A549 (cell line): ENCODE measurements at regions not wholly inside any gene's neighbourhood (a gene's known extent, or its start where the extent isn't known, plus 50 kb on each side); places are given as distances from the start of the nearest gene placed in this dataset.

ENCODE experiments used
- ATAC-seq, 2 experiments: fragments of 200-7000 bp in 1 of 2; fragments of >200 bp in 1 of 2; cut with Nextera tagmentation in 1 of 2; cut with Tn5 transposase in 1 of 2; 3 replicates each; pipeline versions ENCODE4 v1.8.0 to v1.9.1; 2018 to 2020; ENCODE audit warnings: mild to moderate bottlenecking in 1 of 2, moderate library complexity in 1 of 2
- CTCF ChIA-PET: fragments of 300-600 bp; sonication (Branson Sonifier 250); formaldehyde crosslinking; extraction: SDS; loops from one replicate; lab custom pipeline; 2021; ENCODE audit warnings: antibody characterized with exemption, inconsistent platforms; lab: Yijun Ruan, JAX
- POLR2A ChIA-PET: fragments of 350-600 bp; formaldehyde crosslinking; extraction: SDS; loops from one replicate; lab custom pipeline; 2021; ENCODE audit warnings: antibody characterized with exemption, inconsistent platforms; lab: Yijun Ruan, JAX
- DNase-seq, 2 experiments: peaks; one replicate each; pipeline versions ENCODE4 v3.0.0 to v3.0.0-alpha.2; 2011 to 2016; ENCODE audit warnings: low read depth in 1 of 2, low spot score in 1 of 2
- FAIRE-seq: peaks from 2 replicates; lab custom pipeline; 2011; peaks lifted over from hg19 to GRCh38; lab: Jason Lieb, UNC
- H3K27ac ChIP-seq, 2 experiments: fragments of >200 bp; sonication (Bioruptor Twin); formaldehyde crosslinking; 3 replicates each; pipeline ENCODE4 v1.5.1; 2016 to 2017
- H3K4me1 ChIP-seq: fragments of >200 bp; sonication (Bioruptor Twin); formaldehyde crosslinking; 3 replicates; pipeline ENCODE4 v1.6.1; 2016
- H3K4me2 ChIP-seq: fragments of >200 bp; sonication (Bioruptor Twin); formaldehyde crosslinking; 3 replicates; pipeline ENCODE4 v1.6.1; 2016
- H3K4me3 ChIP-seq: fragments of >200 bp; sonication (Bioruptor Twin); formaldehyde crosslinking; 3 replicates; pipeline ENCODE4 v1.5.1; 2016
- H3K9me3 ChIP-seq: fragments of >200 bp; sonication (Bioruptor Twin); formaldehyde crosslinking; 3 replicates; pipeline ENCODE4 v1.6.1; 2016
- BCL3 ChIP-seq: fragments of >200 bp; sonication (Bioruptor Twin); formaldehyde crosslinking; IDR thresholded peaks from 3 replicates; pipeline ENCODE4 v1.6.1; 2016
- BHLHE40 ChIP-seq: IDR thresholded peaks from 2 replicates; pipeline ENCODE4 v1.6.1; 2012; ENCODE audit warnings: low read depth, low read length, inconsistent platforms
- CBX8 ChIP-seq: fragments of 200-600 bp; sonication (generic); IDR thresholded peaks from 2 replicates; pipeline ENCODE4 v1.6.1; 2016
- CEBPB ChIP-seq, 2 experiments: fragments of >200 bp in 1 of 2; sonication (Bioruptor Twin) in 1 of 2; formaldehyde crosslinking in 1 of 2; IDR thresholded peaks; 2 replicates each; pipeline ENCODE4 v1.6.1; 2012 to 2016
- CHD2 ChIP-seq: fragments of 150-350 bp; IDR thresholded peaks from 2 replicates; pipeline ENCODE4 v1.6.1; 2014; ENCODE audit warnings: low read length; ENCODE audit not compliant: partially characterized antibody
- ELK1 ChIP-seq: fragments of 150-350 bp; IDR thresholded peaks from 2 replicates; pipeline ENCODE4 v1.6.1; 2014; ENCODE audit warnings: low read depth, mild to moderate bottlenecking, low read length
- ESRRA ChIP-seq: fragments of 150-350 bp; IDR thresholded peaks from 2 replicates; pipeline ENCODE4 v1.6.1; 2014; ENCODE audit warnings: mild to moderate bottlenecking, low read length, borderline replicate concordance
- FOSB ChIP-seq: fragments of 250-450 bp; sonication (Bioruptor Pico); IDR thresholded peaks from 2 replicates; pipeline ENCODE4 v1.5.0; 2020; ENCODE audit warnings: mild to moderate bottlenecking, moderate library complexity
- FOSL2 ChIP-seq, 2 experiments: fragments of 450-650 bp in 1 of 2; fragments of >200 bp in 1 of 2; sonication (Bioruptor Twin) in 1 of 2; formaldehyde crosslinking; IDR thresholded peaks; 2 replicates each; pipeline versions ENCODE4 v1.5.0 to v1.6.1; 2016 to 2020; ENCODE audit warnings: mild to moderate bottlenecking in 1 of 2, moderate library complexity in 1 of 2
- FOXS1 ChIP-seq: fragments of 250-450 bp; sonication (Bioruptor Pico); IDR thresholded peaks from 2 replicates; pipeline ENCODE4 v1.5.0; 2020; ENCODE audit warnings: mild to moderate bottlenecking, moderate library complexity
- HES2 ChIP-seq: fragments of >200 bp; sonication (Bioruptor Twin); formaldehyde crosslinking; IDR thresholded peaks from 2 replicates; pipeline ENCODE4 v1.6.1; 2016
- HMGXB4 ChIP-seq: fragments of 250-450 bp; sonication (Bioruptor Pico); IDR thresholded peaks from 2 replicates; pipeline ENCODE4 v1.5.0; 2021; ENCODE audit warnings: mild to moderate bottlenecking, moderate library complexity, borderline replicate concordance
- HOXB5 ChIP-seq: fragments of 250-450 bp; sonication (Bioruptor Pico); IDR thresholded peaks from 2 replicates; pipeline ENCODE4 v1.5.0; 2020; ENCODE audit warnings: mild to moderate bottlenecking, moderate library complexity
- JUNB ChIP-seq: fragments of >200 bp; sonication (Bioruptor Twin); formaldehyde crosslinking; IDR thresholded peaks from 2 replicates; pipeline ENCODE4 v1.6.1; 2016
- MAFK ChIP-seq: fragments of 450-650 bp; IDR thresholded peaks from 2 replicates; pipeline ENCODE4 v1.6.1; 2014; ENCODE audit not compliant: partially characterized antibody
- MAZ ChIP-seq: fragments of 150-350 bp; IDR thresholded peaks from 2 replicates; pipeline ENCODE4 v1.6.1; 2014; ENCODE audit warnings: antibody characterized with exemption, low read depth, low read length, borderline replicate concordance
- POLR2A ChIP-seq: IDR thresholded peaks from 2 replicates; pipeline ENCODE4 v1.6.1; 2012; ENCODE audit warnings: mild to moderate bottlenecking, low read length
- POLR2AphosphoS2 ChIP-seq: conservative IDR thresholded peaks from 2 replicates; pipeline ENCODE4 v1.6.1; 2012; ENCODE audit warnings: low read length, improper control_type of control experiment, inconsistent platforms
- RARB ChIP-seq: fragments of 250-450 bp; sonication (Bioruptor Pico); IDR thresholded peaks from 2 replicates; pipeline ENCODE4 v1.8.0; 2021; ENCODE audit warnings: mild to moderate bottlenecking, moderate library complexity
- RNF2 ChIP-seq: fragments of 200-600 bp; sonication (generic); IDR thresholded peaks from 2 replicates; pipeline ENCODE4 v1.6.1; 2016; ENCODE audit warnings: low read depth, mild to moderate bottlenecking, antibody characterized with exemption, moderate library complexity, borderline replicate concordance
- SMC3 ChIP-seq: fragments of >200 bp; sonication (Bioruptor Twin); formaldehyde crosslinking; IDR thresholded peaks from 3 replicates; pipeline ENCODE4 v1.6.1; 2018; ENCODE audit warnings: inconsistent platforms
- SREBF2 ChIP-seq: fragments of 450-650 bp; IDR thresholded peaks from 2 replicates; pipeline ENCODE4 v1.6.1; 2014; ENCODE audit warnings: mild to moderate bottlenecking, moderate library complexity
- TFCP2L1 ChIP-seq: fragments of 250-450 bp; sonication (Bioruptor Pico); IDR thresholded peaks from 2 replicates; pipeline ENCODE4 v1.5.0; 2021; ENCODE audit warnings: mild to moderate bottlenecking
- ZFP36 ChIP-seq: fragments of 450-650 bp; IDR thresholded peaks from 2 replicates; pipeline ENCODE4 v1.6.1; 2014; ENCODE audit warnings: borderline replicate concordance; ENCODE audit not compliant: partially characterized antibody
- WGBS: methylation state at CpG from one replicate; pipeline ENCODE4 v1.1.6; 2017; ENCODE audit errors: missing lambda C conversion rate; 5-methylcytosine and 5-hydroxymethylcytosine counted together
- TF ChIP-seq, protein P1 (sequence below): IDR thresholded peaks from 2 replicates; pipeline ENCODE4 v1.6.1; 2012
- TF ChIP-seq, protein P2 (sequence below): fragments of >200 bp; sonication (Bioruptor Twin); formaldehyde crosslinking; IDR thresholded peaks from 3 replicates; pipeline ENCODE4 v1.5.1; 2016

DNA sequence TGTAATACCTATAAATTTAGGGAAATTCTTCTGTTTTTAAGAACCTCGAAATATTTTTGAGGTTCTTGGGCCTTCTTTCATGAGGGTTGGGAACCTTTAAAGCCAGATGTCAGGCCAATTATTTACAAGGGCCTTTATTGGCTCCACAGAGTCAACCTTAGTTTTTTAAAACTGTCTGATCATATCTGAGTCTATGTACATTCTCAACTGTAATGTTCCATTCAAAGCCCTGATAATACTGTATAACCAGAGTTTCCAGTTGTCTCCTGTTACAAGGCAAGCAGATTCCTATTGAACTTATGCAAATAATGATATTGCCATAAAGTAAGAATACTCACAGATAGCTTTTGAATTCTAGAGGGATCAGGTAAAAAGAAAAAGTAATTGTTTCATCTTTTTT, 545.5 kb downstream of the EPM2A start (continued):
- TF ChIP-seq BCL3 (no peak), CHD2 (no peak), RNF2 (no peak), TFCP2L1 (CRISPR knock-in tag) (no peak), HES2 (no peak), SREBF2 (no peak)

DNA sequence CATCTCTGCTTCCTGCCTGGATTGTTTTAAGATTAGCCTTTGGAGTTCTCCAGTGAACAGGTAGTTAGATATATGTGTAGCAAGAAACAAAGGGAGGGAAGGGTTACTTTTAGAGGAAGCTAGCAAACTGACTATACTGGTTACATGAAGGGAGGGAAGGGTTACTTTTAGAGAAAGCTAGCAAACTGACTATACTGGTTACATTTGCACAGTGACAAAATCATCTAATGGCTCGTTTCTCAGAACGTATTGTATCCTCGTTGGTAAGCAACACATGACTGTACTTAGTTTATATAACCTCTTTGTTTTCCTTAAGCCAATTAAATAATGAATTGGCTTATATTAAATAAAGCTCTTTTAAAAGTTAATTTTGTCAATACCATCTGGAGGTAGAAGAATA, 540.9 kb downstream of the EPM2A start:
- POLR2A ChIA-PET, result no interaction called here
- Histone ChIP-seq H3K27ac (no peak overlapping the region), H3K4me3 (no peak overlapping the region), H3K9me3 (no peaks in the 10 kb centered on the region), H3K4me1 (no peaks in the 10 kb centered on the region), H3K4me2 (no peak overlapping the region)
- FAIRE-seq, result no peak
- no peak for TF ChIP-seq POLR2A
- TF ChIP-seq, protein P1, sequence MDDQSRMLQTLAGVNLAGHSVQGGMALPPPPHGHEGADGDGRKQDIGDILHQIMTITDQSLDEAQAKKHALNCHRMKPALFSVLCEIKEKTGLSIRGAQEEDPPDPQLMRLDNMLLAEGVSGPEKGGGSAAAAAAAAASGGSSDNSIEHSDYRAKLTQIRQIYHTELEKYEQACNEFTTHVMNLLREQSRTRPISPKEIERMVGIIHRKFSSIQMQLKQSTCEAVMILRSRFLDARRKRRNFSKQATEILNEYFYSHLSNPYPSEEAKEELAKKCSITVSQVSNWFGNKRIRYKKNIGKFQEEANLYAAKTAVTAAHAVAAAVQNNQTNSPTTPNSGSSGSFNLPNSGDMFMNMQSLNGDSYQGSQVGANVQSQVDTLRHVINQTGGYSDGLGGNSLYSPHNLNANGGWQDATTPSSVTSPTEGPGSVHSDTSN, result no peak
- no peak for TF ChIP-seq TFCP2L1 (CRISPR knock-in tag)
- TF ChIP-seq ELK1, result no peak
- TF ChIP-seq FOSB, result no peak
- TF ChIP-seq, protein P2, sequence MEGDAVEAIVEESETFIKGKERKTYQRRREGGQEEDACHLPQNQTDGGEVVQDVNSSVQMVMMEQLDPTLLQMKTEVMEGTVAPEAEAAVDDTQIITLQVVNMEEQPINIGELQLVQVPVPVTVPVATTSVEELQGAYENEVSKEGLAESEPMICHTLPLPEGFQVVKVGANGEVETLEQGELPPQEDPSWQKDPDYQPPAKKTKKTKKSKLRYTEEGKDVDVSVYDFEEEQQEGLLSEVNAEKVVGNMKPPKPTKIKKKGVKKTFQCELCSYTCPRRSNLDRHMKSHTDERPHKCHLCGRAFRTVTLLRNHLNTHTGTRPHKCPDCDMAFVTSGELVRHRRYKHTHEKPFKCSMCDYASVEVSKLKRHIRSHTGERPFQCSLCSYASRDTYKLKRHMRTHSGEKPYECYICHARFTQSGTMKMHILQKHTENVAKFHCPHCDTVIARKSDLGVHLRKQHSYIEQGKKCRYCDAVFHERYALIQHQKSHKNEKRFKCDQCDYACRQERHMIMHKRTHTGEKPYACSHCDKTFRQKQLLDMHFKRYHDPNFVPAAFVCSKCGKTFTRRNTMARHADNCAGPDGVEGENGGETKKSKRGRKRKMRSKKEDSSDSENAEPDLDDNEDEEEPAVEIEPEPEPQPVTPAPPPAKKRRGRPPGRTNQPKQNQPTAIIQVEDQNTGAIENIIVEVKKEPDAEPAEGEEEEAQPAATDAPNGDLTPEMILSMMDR, result no peak
- TF ChIP-seq JUNB, result no peak
- no peak for TF ChIP-seq HOXB5
- CTCF ChIA-PET, result no interaction called here
- DNase-seq, result no peak
- 67% methylated on average over 3 of the region's 3 CpGs for WGBS
- no peak for ATAC-seq

GRCh38 chr6:145199961-145200360, 535.4 kb downstream of the EPM2A start:
- Histone ChIP-seq H3K4me3 (no peak overlapping the region), H3K9me3 (no peaks in the 10 kb centered on the region), H3K27ac (no peak overlapping the region), H3K4me1 (0 out of 3 replicates have a peak, but pooled peaks cover 6% of the 10 kb centered on the region), H3K4me2 (0 out of 3 replicates have a peak overlapping the region, but pooled peaks have one; percentile 21)
- 10% methylated on average over 1 of the region's 1 CpG for WGBS
- DNase-seq (peak in 1 of 2 experiments; percentile 15), ATAC-seq (peak; percentile 43 to 51; a peak in 3 of 6 replicates), FAIRE-seq (no peak)
- TF ChIP-seq, protein P2, result no peak
- TF ChIP-seq RARB (CRISPR knock-in tag), result no peak
- no peak for TF ChIP-seq HOXB5
- no peak for TF ChIP-seq BHLHE40
- TF ChIP-seq MAZ, result no peak
- TF ChIP-seq SMC3, result no peak
- TF ChIP-seq FOSL2 (IDR thresholded peaks at IDR 0.05), result no peak
- peak; percentile 44 for TF ChIP-seq FOSL2 (CRISPR knock-in tag; IDR thresholded peaks at IDR 0.05)
- no peak for TF ChIP-seq HES2
- no peak for TF ChIP-seq MAFK
- peak; percentile 42 to 58; a peak in 3 of 4 replicates for TF ChIP-seq CEBPB (IDR thresholded peaks at IDR 0.05)
- TF ChIP-seq TFCP2L1 (CRISPR knock-in tag), result no peak
- TF ChIP-seq HMGXB4 (CRISPR knock-in tag), result no peak
- no peak for TF ChIP-seq FOXS1 (CRISPR knock-in tag)
- TF ChIP-seq CBX8, result no peak
- no peak for TF ChIP-seq POLR2AphosphoS2
- TF ChIP-seq ESRRA, result no peak
- no peak for TF ChIP-seq ZFP36
- ChIA-PET CTCF (interaction anchor here (0.6 kb wide), 1 partner anchor 976 kb away, joined by 3 read pairs; no protein-coding TSS in a partner anchor), POLR2A (no interaction called here)
